Endothelial cell (in vitro differentiated cells): ENCODE measurements at regions not wholly inside any gene's neighbourhood (a gene's known extent, or its start where the extent isn't known, plus 50 kb on each side); places are given as distances from the start of the nearest gene placed in this dataset.

Experiments used
- DNase-seq: peaks from one replicate; pipeline ENCODE4 v3.0.0; 2021; ENCODE audit warnings: low spot score
- H3K27ac Mint-ChIP-seq: one replicate; pipeline ENCODE4 v1.8.0; 2021; ENCODE audit warnings: mixed read lengths, inconsistent platforms; ENCODE audit not compliant: unreplicated experiment
- H3K27me3 Mint-ChIP-seq: one replicate; pipeline ENCODE4 v1.8.0; 2021; ENCODE audit warnings: mild to moderate bottlenecking, moderate library complexity, mixed read lengths, inconsistent platforms; ENCODE audit not compliant: unreplicated experiment
- H3K36me3 Mint-ChIP-seq: one replicate; pipeline ENCODE4 v1.8.0; 2021; ENCODE audit warnings: mild to moderate bottlenecking, low read depth, mixed read lengths, inconsistent platforms; ENCODE audit not compliant: unreplicated experiment
- H3K4me1 Mint-ChIP-seq: one replicate; pipeline ENCODE4 v1.8.0; 2021; ENCODE audit warnings: mild to moderate bottlenecking, mixed read lengths, inconsistent platforms; ENCODE audit not compliant: unreplicated experiment
- H3K4me3 Mint-ChIP-seq: one replicate; pipeline ENCODE4 v1.8.0; 2021; ENCODE audit warnings: mild to moderate bottlenecking, mixed read lengths, inconsistent platforms; ENCODE audit not compliant: unreplicated experiment
- H3K9me3 Mint-ChIP-seq: one replicate; pipeline ENCODE4 v1.8.0; 2021; ENCODE audit warnings: mixed read lengths, inconsistent platforms; ENCODE audit not compliant: unreplicated experiment
- CTCF ChIP-seq: fragments of 200-600 bp; sonication (generic); IDR thresholded peaks from one replicate; pipeline ENCODE4 v1.5.0; 2021; ENCODE audit warnings: antibody characterized with exemption; ENCODE audit not compliant: unreplicated experiment

DNA sequence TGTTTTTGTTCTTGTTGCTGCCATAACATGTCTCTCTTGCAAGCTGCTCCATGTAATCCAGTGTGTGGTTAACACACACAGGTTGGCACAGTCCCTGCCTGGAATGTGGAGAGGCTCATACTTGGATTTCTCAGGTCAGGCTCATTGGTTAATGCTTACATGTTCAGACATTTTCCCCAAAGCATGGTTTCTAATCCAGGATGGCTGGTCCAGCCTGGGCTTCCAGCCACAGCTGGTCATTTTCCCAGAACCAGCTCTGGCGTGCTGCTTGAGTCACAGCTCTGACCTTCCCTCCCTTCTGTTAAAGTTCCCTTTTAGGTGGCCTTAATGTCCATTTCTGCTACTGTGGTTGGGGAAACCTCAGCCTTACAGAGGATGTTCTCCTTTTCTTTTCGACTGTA is 294.3 kb downstream of the TAF11L14 start:
- Mint-ChIP-seq H3K27ac (no peak overlapping the region), H3K9me3 (no peaks in the 10 kb centered on the region), H3K27me3 (peaks cover 1% of the 10 kb centered on the region), H3K4me1 (no peaks in the 10 kb centered on the region), H3K4me3 (no peak overlapping the region), H3K36me3 (no peaks in the 10 kb centered on the region)
- TF ChIP-seq CTCF = no peak
- DNase-seq = no peak

DNA sequence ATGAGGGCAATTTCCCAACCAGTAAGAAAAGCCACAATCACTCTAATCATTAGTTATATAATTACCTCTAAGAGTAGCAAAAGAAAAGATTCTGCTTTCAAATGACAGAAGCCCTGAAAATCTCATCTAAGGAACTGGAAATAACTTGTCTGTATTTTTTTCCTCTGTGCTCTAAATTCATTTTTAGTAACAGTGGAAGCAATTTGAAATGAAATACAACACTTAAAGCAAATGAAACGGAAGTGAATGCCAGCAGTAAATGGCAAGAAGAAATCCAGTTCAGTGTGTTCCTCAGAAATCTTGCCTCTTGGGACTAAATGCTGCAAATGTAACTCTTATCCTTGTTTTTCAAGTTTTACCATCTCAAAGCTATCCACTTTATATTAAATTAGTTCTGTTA is 294.9 kb downstream of the TAF11L14 start:
- H3K4me3 Mint-ChIP-seq = no peak overlapping the region
- no peaks in the 10 kb centered on the region for H3K36me3 Mint-ChIP-seq
- no peak for DNase-seq
- no peak overlapping the region for H3K27ac Mint-ChIP-seq
- H3K9me3 Mint-ChIP-seq = no peaks in the 10 kb centered on the region
- H3K27me3 Mint-ChIP-seq = no peaks in the 10 kb centered on the region
- TF ChIP-seq CTCF = no peak
- no peaks in the 10 kb centered on the region for H3K4me1 Mint-ChIP-seq

- Mint-ChIP-seq H3K4me1 (no peaks in the 10 kb centered on the region), H3K36me3 (no peaks in the 10 kb centered on the region), H3K9me3 (no peaks in the 10 kb centered on the region), H3K4me3 (no peak overlapping the region), H3K27ac (no peak overlapping the region), H3K27me3 (no peaks in the 10 kb centered on the region)
- DNase-seq = no peak
- TF ChIP-seq CTCF = no peak
These were observed 296.1 kb downstream of the TAF11L14 start for GRCh38 chr5:17930346-17930745.

GRCh38 chr5:17944046-17944445 is 309.8 kb downstream of the TAF11L14 start:
- Mint-ChIP-seq H3K4me3 (no peak overlapping the region), H3K9me3 (no peaks in the 10 kb centered on the region), H3K27ac (no peak overlapping the region), H3K27me3 (peaks cover 2% of the 10 kb centered on the region), H3K4me1 (no peaks in the 10 kb centered on the region), H3K36me3 (no peaks in the 10 kb centered on the region)
- TF ChIP-seq CTCF = no peak
- no peak for DNase-seq

GRCh38 chr5:17947029-17947428 is 312.8 kb downstream of the TAF11L14 start:
- no peak overlapping the region for H3K4me3 Mint-ChIP-seq
- peaks cover 8% of the 10 kb centered on the region for H3K4me1 Mint-ChIP-seq
- no peaks in the 10 kb centered on the region for H3K36me3 Mint-ChIP-seq
- no peaks in the 10 kb centered on the region for H3K27me3 Mint-ChIP-seq
- no peak for DNase-seq
- H3K27ac Mint-ChIP-seq = no peak overlapping the region
- no peaks in the 10 kb centered on the region for H3K9me3 Mint-ChIP-seq
- no peak for TF ChIP-seq CTCF
